ENCODE measurements at regions not wholly inside any gene's neighbourhood (a gene's known extent, or its start where the extent isn't known, plus 50 kb on each side); places are given as distances from the start of the nearest gene placed in this dataset.

GRCh38 chr20:50242548-50242862, 51.9 kb downstream of the CEBPB start:
- no peak overlapping the region for H3K4me3 ChIP-seq (ENCODE audit: control insufficient read depth, low read depth, low read length)
- TF ChIP-seq CTCF (IDR thresholded peaks at IDR 0.05; ENCODE audit: control insufficient read depth, insufficient read depth, low read depth, low read length, missing control alignments): no peak
- DNase-seq (ENCODE audit: low read depth): no peak

- H3K4me3 ChIP-seq (ENCODE audit: control insufficient read depth, low read depth, low read length): no peak overlapping the region
- no peak for DNase-seq (ENCODE audit: low read depth)
- TF ChIP-seq CTCF (IDR thresholded peaks at IDR 0.05; ENCODE audit: control insufficient read depth, insufficient read depth, low read depth, low read length, missing control alignments): no peak
These were observed 52.4 kb downstream of the CEBPB start for GRCh38 chr20:50242863-50243609.

GRCh38 chr20:50243610-50244351, 53.2 kb downstream of the CEBPB start:
- TF ChIP-seq CTCF (IDR thresholded peaks at IDR 0.05; ENCODE audit: control insufficient read depth, insufficient read depth, low read depth, low read length, missing control alignments): no peak
- no peak for DNase-seq (ENCODE audit: low read depth)
- no peak overlapping the region for H3K4me3 ChIP-seq (ENCODE audit: control insufficient read depth, low read depth, low read length)

GRCh38 chr20:50244352-50245149, 53.9 kb downstream of the CEBPB start:
- DNase-seq (ENCODE audit: low read depth): no peak
- no peak for TF ChIP-seq CTCF (IDR thresholded peaks at IDR 0.05; ENCODE audit: control insufficient read depth, insufficient read depth, low read depth, low read length, missing control alignments)
- no peak overlapping the region for H3K4me3 ChIP-seq (ENCODE audit: control insufficient read depth, low read depth, low read length)

- DNase-seq (ENCODE audit: low read depth): peak; percentile 25
- no peak for TF ChIP-seq CTCF (IDR thresholded peaks at IDR 0.05; ENCODE audit: control insufficient read depth, insufficient read depth, low read depth, low read length, missing control alignments)
- H3K4me3 ChIP-seq (ENCODE audit: control insufficient read depth, low read depth, low read length): no peak overlapping the region
These were observed 55.1 kb downstream of the CEBPB start for GRCh38 chr20:50245498-50246366.
